ENCODE measurements at regions not wholly inside any gene's neighbourhood (a gene's known extent, or its start where the extent isn't known, plus 50 kb on each side); places are given as distances from the start of the nearest gene placed in this dataset.
"Not testable (repeated sequence)": the region's sequence is repeated elsewhere in the genome, so short reads cannot be mapped to it uniquely, and the experiment has no call there.

GRCh38 chr10:87416892-87417291 lies 59.3 kb downstream of the NUTM2D start:
- H3K27ac Mint-ChIP-seq; H3K4me3 Mint-ChIP-seq; ATAC-seq (replicated peaks); H3K27me3 Mint-ChIP-seq; H3K9me3 Mint-ChIP-seq; H3K36me3 Mint-ChIP-seq (ENCODE audit: low read depth); H3K4me1 Mint-ChIP-seq: not testable (repeated sequence)

- not testable (repeated sequence) for ATAC-seq (replicated peaks); H3K9me3 Mint-ChIP-seq; H3K27ac Mint-ChIP-seq; H3K4me3 Mint-ChIP-seq; H3K27me3 Mint-ChIP-seq; H3K36me3 Mint-ChIP-seq (ENCODE audit: low read depth); H3K4me1 Mint-ChIP-seq
Observed at GRCh38 chr10:87422641-87423040, 65.1 kb downstream of the NUTM2D start.

- not testable (repeated sequence) for H3K36me3 Mint-ChIP-seq (ENCODE audit: low read depth); H3K4me1 Mint-ChIP-seq; H3K27ac Mint-ChIP-seq; H3K9me3 Mint-ChIP-seq; ATAC-seq (replicated peaks); H3K27me3 Mint-ChIP-seq; H3K4me3 Mint-ChIP-seq
Observed at GRCh38 chr10:87424697-87425373, 67.3 kb downstream of the NUTM2D start.

DNA sequence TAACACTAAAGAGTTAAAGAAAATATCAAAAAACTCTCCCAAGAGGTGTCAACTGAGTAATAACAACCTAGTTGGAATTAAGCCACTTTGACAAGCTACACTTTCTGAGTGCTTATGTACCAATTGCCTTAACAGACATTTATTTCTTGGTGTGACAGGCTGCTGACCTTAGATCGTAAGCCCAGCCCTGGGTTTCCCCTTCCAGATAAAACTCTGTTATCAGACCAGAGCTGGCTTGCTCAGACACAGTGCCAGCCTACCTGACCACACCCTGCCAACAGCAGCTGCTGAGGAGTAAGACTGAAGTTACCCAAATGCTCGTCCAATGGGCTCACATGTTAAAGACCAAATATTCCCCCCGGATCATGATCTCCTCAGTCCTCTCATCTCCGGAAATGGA lies 70.9 kb upstream of the MINPP1 start:
- not testable (repeated sequence) for ATAC-seq (replicated peaks); H3K4me1 Mint-ChIP-seq; H3K27ac Mint-ChIP-seq; H3K36me3 Mint-ChIP-seq (ENCODE audit: low read depth); H3K27me3 Mint-ChIP-seq; H3K9me3 Mint-ChIP-seq; H3K4me3 Mint-ChIP-seq

DNA sequence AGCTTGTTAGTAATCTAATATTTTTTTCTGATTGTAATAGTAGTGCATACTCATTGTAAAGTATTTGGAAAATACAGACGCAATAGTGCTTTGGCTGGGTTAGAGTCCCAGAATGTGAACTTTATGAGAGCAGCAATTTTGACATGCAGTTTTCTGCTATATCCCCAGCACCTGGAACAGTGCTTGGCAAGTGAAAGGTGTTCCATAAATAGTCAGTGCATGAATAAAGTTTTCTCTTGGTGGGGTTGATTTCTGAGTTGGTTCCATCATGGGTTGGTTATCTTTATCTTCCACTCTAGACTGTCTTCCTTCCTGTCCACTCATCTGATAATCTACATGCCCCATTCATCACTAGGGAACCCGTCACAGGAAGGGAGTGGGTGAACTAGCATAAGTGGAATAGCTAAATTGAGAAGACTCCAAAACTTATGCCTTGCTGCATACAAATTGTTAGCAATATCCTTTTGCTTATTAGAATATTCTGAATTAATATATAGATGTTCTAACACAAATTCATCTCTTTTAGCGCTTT lies 69.3 kb upstream of the MINPP1 start:
- ATAC-seq (replicated peaks); H3K4me1 Mint-ChIP-seq; H3K27me3 Mint-ChIP-seq; H3K4me3 Mint-ChIP-seq; H3K27ac Mint-ChIP-seq; H3K9me3 Mint-ChIP-seq; H3K36me3 Mint-ChIP-seq (ENCODE audit: low read depth): not testable (repeated sequence)

DNA sequence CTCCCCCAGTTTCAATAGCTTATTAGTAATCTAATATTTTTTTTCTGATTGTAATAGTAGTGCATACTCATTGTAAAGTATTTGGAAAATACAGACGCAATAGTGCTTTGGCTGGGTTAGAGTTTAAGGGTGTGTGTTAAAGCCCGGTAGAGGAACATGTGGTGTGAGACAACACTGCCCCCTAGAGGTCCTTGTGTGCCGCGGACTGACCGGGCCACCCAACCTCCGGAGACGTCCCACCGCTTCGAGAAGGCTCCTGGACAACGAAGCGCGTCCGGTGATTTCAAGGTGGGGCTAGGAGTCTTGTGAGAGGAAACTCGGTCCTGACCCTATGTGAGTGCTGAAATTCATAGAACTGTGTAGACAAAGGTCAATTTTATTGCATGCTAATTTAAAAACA lies 68.6 kb upstream of the MINPP1 start:
- not testable (repeated sequence) for H3K27me3 Mint-ChIP-seq; H3K4me3 Mint-ChIP-seq; H3K9me3 Mint-ChIP-seq; H3K4me1 Mint-ChIP-seq; H3K27ac Mint-ChIP-seq; H3K36me3 Mint-ChIP-seq (ENCODE audit: low read depth)
- ATAC-seq (replicated peaks): peak; percentile 91

- H3K9me3 Mint-ChIP-seq; H3K4me3 Mint-ChIP-seq; H3K27me3 Mint-ChIP-seq; H3K4me1 Mint-ChIP-seq; H3K36me3 Mint-ChIP-seq (ENCODE audit: low read depth); H3K27ac Mint-ChIP-seq; ATAC-seq (replicated peaks): not testable (repeated sequence)
Observed at GRCh38 chr10:87437450-87437849, 67.2 kb upstream of the MINPP1 start.
